ENCODE measurements at regions not wholly inside any gene's neighbourhood (a gene's known extent, or its start where the extent isn't known, plus 50 kb on each side); places are given as distances from the start of the nearest gene placed in this dataset.

- Histone ChIP-seq H2BK20ac (ENCODE audit: low read length) (no peak overlapping the region), H3K4me2 (ENCODE audit: insufficient read depth in 1 of 2, low read depth in 2 of 2, low read length in 2 of 2) (no peak overlapping the region), H3K9me3 (ENCODE audit: insufficient read depth in 2 of 2, low read depth in 1 of 2, low read length in 1 of 2) (peaks cover 0 to 5% of the 10 kb centered on the region in 2 experiments; a peak in 2 of 4 replicates), H4K20me1 (replicated peaks in 1 of 2; ENCODE audit: control insufficient read depth in 1 of 2, insufficient read depth in 2 of 2, low read length in 2 of 2) (no peaks in the 10 kb centered on the region), H3K4me1 (replicated peaks in 1 of 4; ENCODE audit: control insufficient read depth in 3 of 4, insufficient read depth in 4 of 4, low read length in 3 of 4) (no peaks in the 10 kb centered on the region), H2AFZ (ENCODE audit: low read length) (no peak overlapping the region), H2AK5ac (ENCODE audit: low read depth, low read length) (no peak overlapping the region), H3K4me3 (ENCODE audit: extremely low read depth in 1 of 4, insufficient read depth in 2 of 4, low read depth in 3 of 4, low read length in 4 of 4) (no peak overlapping the region), H3K27ac (ENCODE audit: low read depth, low read length) (no peak overlapping the region), H3K23me2 (ENCODE audit: low read depth, low read length) (no peaks in the 10 kb centered on the region), H3K18ac (ENCODE audit: extremely low read depth, low read length) (no peak overlapping the region), H4K5ac (ENCODE audit: insufficient read length, low read depth, low read length) (no peak overlapping the region), H3K23ac (ENCODE audit: insufficient read length) (no peak overlapping the region), H4K8ac (ENCODE audit: extremely low read depth, insufficient read depth, low read length) (no peak overlapping the region), H2BK15ac (ENCODE audit: low read length) (no peak overlapping the region), H4K91ac (replicated peaks; ENCODE audit: insufficient read length, low read length) (no peak overlapping the region), H2BK12ac (ENCODE audit: low read depth, low read length) (no peak overlapping the region), H3K14ac (ENCODE audit: insufficient read length) (no peak overlapping the region), H2BK120ac (replicated peaks; ENCODE audit: low read depth, low read length) (no peak overlapping the region), H3K36me3 (ENCODE audit: control insufficient read depth in 2 of 4, insufficient read depth in 4 of 4, low read length in 3 of 4) (peaks cover 0 to 4% (median 0%) of the 10 kb centered on the region in 4 experiments; a peak in 1 of 8 replicates), H3K79me2 (ENCODE audit: control insufficient read depth in 1 of 2, insufficient read depth in 2 of 2, low read length in 2 of 2) (no peaks in the 10 kb centered on the region), H3K4ac (replicated peaks; ENCODE audit: insufficient read length, low read depth, low read length) (no peak overlapping the region), H3K27me3 (replicated peaks in 1 of 4; ENCODE audit: control insufficient read depth in 3 of 4, extremely low read depth in 1 of 4, insufficient read depth in 3 of 4, low read length in 3 of 4) (no peaks in the 10 kb centered on the region), H2BK5ac (ENCODE audit: low read depth, low read length) (no peak overlapping the region), H3K9ac (replicated peaks in 1 of 4; ENCODE audit: extremely low read depth in 1 of 4, low read depth in 3 of 4, low read length in 3 of 4) (no peak overlapping the region), H3K56ac (replicated peaks; ENCODE audit: insufficient read length, low read depth, low read length) (no peak overlapping the region), H3K79me1 (ENCODE audit: low read depth, low read length) (no peaks in the 10 kb centered on the region)
- WGBS, 2 experiments (ENCODE audit: extremely low coverage in 1 of 2, insufficient coverage in 1 of 2, insufficient read length in 1 of 2, insufficient replicate concordance in 2 of 2, low coverage in 1 of 2, low lambda C conversion rate in 2 of 2, missing lambda C conversion rate in 1 of 2), result 92% methylated on average over 3 of the region's 3 CpGs; no CpG with 5 or more reads in 1 of the 2 experiments
- FAIRE-seq (no peak), DNase-seq (ENCODE audit: low read depth in 1 of 2, low spot score in 2 of 2) (no peak)
- TF ChIP-seq HDAC2 (IDR thresholded peaks at IDR 0.05; ENCODE audit: borderline replicate concordance in 1 of 2, low read depth in 2 of 2, low read length in 2 of 2), result no peak
- no peak for TF ChIP-seq MAFK (IDR thresholded peaks at IDR 0.05; ENCODE audit: low read depth, low read length)
- TF ChIP-seq CTCF (IDR thresholded peaks at IDR 0.05; ENCODE audit: control extremely low read depth in 1 of 3, insufficient read depth in 1 of 3, low read depth in 1 of 3, low read length in 3 of 3), result no peak
- TF ChIP-seq BACH1 (IDR thresholded peaks at IDR 0.05; ENCODE audit: low read length), result no peak
- ChIA-PET POLR2A (ENCODE audit: partially characterized antibody) (no interaction called here), CTCF (ENCODE audit: partially characterized antibody) (no interaction called here)
These were observed 187.0 kb upstream of the OPRM1 start for GRCh38 chr6:153852034-153852433.
